ENCODE measurements at regions not wholly inside any gene's neighbourhood (a gene's known extent, or its start where the extent isn't known, plus 50 kb on each side); places are given as distances from the start of the nearest gene placed in this dataset.

GRCh38 chr14:34223373-34224148 lies 238.5 kb downstream of the SPTSSA start:
- TF ChIP-seq ESRRA (IDR thresholded peaks at IDR 0.05; ENCODE audit: borderline replicate concordance, low read length): no peak
- TF ChIP-seq POLR2AphosphoS2 (conservative IDR thresholded peaks at IDR 0.05; ENCODE audit: low read length): no peak
- TF ChIP-seq JUN (IDR thresholded peaks at IDR 0.05): no peak
- TF ChIP-seq MAFK (IDR thresholded peaks at IDR 0.05; ENCODE audit: partially characterized antibody): peak; percentile 54
- Histone ChIP-seq H3K27ac (no peak overlapping the region), H3K4me2 (peak overlapping the region; percentile 52; the same call in 1 of the 3 replicates), H3K4me1 (peaks cover 22% of the 10 kb centered on the region), H3K9me3 (no peaks in the 10 kb centered on the region), H3K4me3 (no peak overlapping the region)
- ChIA-PET CTCF (interaction anchor here (1.2 to 2.3 kb wide), 2 partner anchors 125 to 383 kb away, joined by 4 to 13 read pairs; no protein-coding TSS in a partner anchor), POLR2A (no interaction called here)
- ATAC-seq: no peak
- FAIRE-seq: no peak
- WGBS (ENCODE audit: missing lambda C conversion rate): 56% methylated on average over 3 of the region's 3 CpGs
- DNase-seq (ENCODE audit: low read depth in 1 of 2, low spot score in 1 of 2): no peak

GRCh38 chr14:34222867-34223266 lies 239.2 kb downstream of the SPTSSA start:
- POLR2A ChIA-PET: no interaction called here
- DNase-seq (ENCODE audit: low read depth in 1 of 2, low spot score in 1 of 2) (no peak), FAIRE-seq (no peak)

More at GRCh38 chr14:34222867-34223266, 239.2 kb downstream of the SPTSSA start:
- H3K4me1 ChIP-seq: peaks cover 22% of the 10 kb centered on the region
- no peak overlapping the region for H3K27ac ChIP-seq
- H3K9me3 ChIP-seq: no peaks in the 10 kb centered on the region
- ATAC-seq: no peak
- CTCF ChIA-PET: interaction anchor here (0.7 to 1.6 kb wide), 3 partner anchors 124 to 384 kb away, joined by 3 to 4 read pairs (median 4); no protein-coding TSS in a partner anchor
- no peak overlapping the region for H3K4me3 ChIP-seq
- 65% methylated on average over 6 of the region's 6 CpGs for WGBS (ENCODE audit: missing lambda C conversion rate)
- H3K4me2 ChIP-seq: peak overlapping the region; percentile 52; the same call in 2 of the 3 replicates
- TF ChIP-seq RNF2 (IDR thresholded peaks at IDR 0.05; ENCODE audit: borderline replicate concordance, low read depth) (no peak), REST (IDR thresholded peaks at IDR 0.05) (no peak), HDAC2 (IDR thresholded peaks at IDR 0.05) (no peak), POLR2A (IDR thresholded peaks at IDR 0.05; ENCODE audit: low read length) (no peak), MAX (IDR thresholded peaks at IDR 0.05) (no peak), ESRRA (IDR thresholded peaks at IDR 0.05; ENCODE audit: borderline replicate concordance, low read length) (no peak), CBX8 (IDR thresholded peaks at IDR 0.05) (no peak), ZNF302 (CRISPR knock-in tag; IDR thresholded peaks at IDR 0.05) (no peak), JUNB (IDR thresholded peaks at IDR 0.05) (no peak), NFE2L2 (conservative IDR thresholded peaks at IDR 0.05; ENCODE audit: low read length) (no peak), ELK1 (IDR thresholded peaks at IDR 0.05; ENCODE audit: low read depth, low read length) (no peak), ATOH8 (CRISPR knock-in tag; IDR thresholded peaks at IDR 0.05; ENCODE audit: low read depth) (no peak), TP53 (CRISPR knock-in tag; IDR thresholded peaks at IDR 0.05) (no peak), HOXB5 (CRISPR knock-in tag; IDR thresholded peaks at IDR 0.05) (no peak), FOSB (CRISPR knock-in tag; IDR thresholded peaks at IDR 0.05) (no peak), USF2 (IDR thresholded peaks at IDR 0.05) (no peak)
